Nephron progenitor cell (in vitro differentiated cells): ENCODE measurements at regions not wholly inside any gene's neighbourhood (a gene's known extent, or its start where the extent isn't known, plus 50 kb on each side); places are given as distances from the start of the nearest gene placed in this dataset.

ENCODE experiments used
- DNase-seq: peaks from one replicate; pipeline ENCODE4 v3.0.0; 2021
- H3K27ac Mint-ChIP-seq: 2 replicates; pipeline ENCODE4 v1.8.0; 2021; ENCODE audit warnings: mild to moderate bottlenecking, moderate library complexity, mixed read lengths
- H3K27me3 Mint-ChIP-seq: 2 replicates; pipeline ENCODE4 v1.8.0; 2021; ENCODE audit warnings: mild to moderate bottlenecking, low read depth, mixed read lengths; ENCODE audit not compliant: poor library complexity
- H3K36me3 Mint-ChIP-seq: 2 replicates; pipeline ENCODE4 v1.8.0; 2021; ENCODE audit warnings: low read depth, mixed read lengths
- H3K4me1 Mint-ChIP-seq: 2 replicates; pipeline ENCODE4 v1.8.0; 2021; ENCODE audit warnings: mixed read lengths
- H3K4me3 Mint-ChIP-seq: 2 replicates; pipeline ENCODE4 v1.8.0; 2021; ENCODE audit warnings: mild to moderate bottlenecking, moderate library complexity, mixed read lengths
- H3K9me3 Mint-ChIP-seq: 2 replicates; pipeline ENCODE4 v1.8.0; 2021; ENCODE audit warnings: mild to moderate bottlenecking, moderate library complexity, mixed read lengths
- CTCF ChIP-seq: fragments of 200-600 bp; sonication (generic); IDR thresholded peaks from 2 replicates; pipeline ENCODE4 v1.5.0; 2021; ENCODE audit warnings: antibody characterized with exemption

DNA sequence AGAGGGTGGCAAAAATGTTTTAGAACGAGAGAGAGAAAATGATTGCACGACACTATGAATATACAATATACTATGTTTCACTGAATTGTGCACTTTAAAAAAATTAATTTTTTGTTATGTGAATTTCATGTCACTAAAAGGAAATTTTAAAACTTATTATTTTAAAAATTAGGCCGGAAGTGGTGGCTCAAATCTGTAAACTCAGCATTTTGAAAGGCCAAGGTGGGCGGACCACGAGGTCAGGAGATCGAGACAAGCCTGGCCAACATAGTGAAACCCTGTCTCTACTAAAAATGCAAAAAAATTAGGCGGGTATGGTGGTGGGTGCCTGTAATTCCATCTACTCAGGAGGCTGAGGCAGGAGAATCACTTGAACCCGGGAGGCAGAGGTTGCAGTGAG, 642.5 kb downstream of the XPNPEP1 start:
- Mint-ChIP-seq H3K9me3 (no peaks in the 10 kb centered on the region), H3K36me3 (no peaks in the 10 kb centered on the region), H3K4me3 (no peak overlapping the region), H3K27me3 (peaks cover 7% of the 10 kb centered on the region), H3K4me1 (no peaks in the 10 kb centered on the region), H3K27ac (no peak overlapping the region)
- no peak for DNase-seq
- TF ChIP-seq CTCF: no peak

DNA sequence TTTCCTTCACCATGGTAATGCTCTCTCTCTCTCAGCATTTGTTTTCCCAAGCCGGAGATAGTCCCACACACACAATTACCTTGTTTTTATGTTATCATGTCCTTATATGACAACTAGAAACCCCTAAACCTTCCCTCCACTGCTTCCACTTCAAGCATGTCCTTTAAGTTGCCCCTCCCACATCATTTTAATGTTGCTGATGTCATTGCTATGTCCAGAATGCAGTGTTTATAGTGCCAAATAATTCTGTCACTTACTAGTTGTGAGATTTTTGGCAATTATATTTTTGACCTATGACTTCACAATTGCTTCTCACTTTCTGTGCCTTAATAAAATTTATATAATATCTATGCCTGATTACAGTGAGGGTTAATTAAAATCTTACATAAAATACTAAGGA, 645.9 kb downstream of the XPNPEP1 start:
- peaks cover 3% of the 10 kb centered on the region for H3K27me3 Mint-ChIP-seq
- no peak for TF ChIP-seq CTCF
- H3K27ac Mint-ChIP-seq: no peak overlapping the region
- no peaks in the 10 kb centered on the region for H3K9me3 Mint-ChIP-seq
- no peak overlapping the region for H3K4me3 Mint-ChIP-seq
- DNase-seq: no peak
- H3K36me3 Mint-ChIP-seq: no peaks in the 10 kb centered on the region
- H3K4me1 Mint-ChIP-seq: no peaks in the 10 kb centered on the region

- Mint-ChIP-seq H3K4me3 (no peak overlapping the region), H3K27ac (no peak overlapping the region), H3K27me3 (peaks cover 3% of the 10 kb centered on the region), H3K36me3 (no peaks in the 10 kb centered on the region), H3K4me1 (no peaks in the 10 kb centered on the region), H3K9me3 (no peaks in the 10 kb centered on the region)
- no peak for TF ChIP-seq CTCF
- DNase-seq: no peak
Measured at GRCh38 chr10:109275960-109276359, 647.4 kb downstream of the XPNPEP1 start.

GRCh38 chr10:109274681-109275080, 648.6 kb downstream of the XPNPEP1 start:
- TF ChIP-seq CTCF: no peak
- H3K4me1 Mint-ChIP-seq: no peaks in the 10 kb centered on the region
- H3K27me3 Mint-ChIP-seq: peaks cover 5% of the 10 kb centered on the region
- DNase-seq: no peak
- no peak overlapping the region for H3K27ac Mint-ChIP-seq
- no peaks in the 10 kb centered on the region for H3K36me3 Mint-ChIP-seq
- no peak overlapping the region for H3K4me3 Mint-ChIP-seq
- H3K9me3 Mint-ChIP-seq: no peaks in the 10 kb centered on the region

DNA sequence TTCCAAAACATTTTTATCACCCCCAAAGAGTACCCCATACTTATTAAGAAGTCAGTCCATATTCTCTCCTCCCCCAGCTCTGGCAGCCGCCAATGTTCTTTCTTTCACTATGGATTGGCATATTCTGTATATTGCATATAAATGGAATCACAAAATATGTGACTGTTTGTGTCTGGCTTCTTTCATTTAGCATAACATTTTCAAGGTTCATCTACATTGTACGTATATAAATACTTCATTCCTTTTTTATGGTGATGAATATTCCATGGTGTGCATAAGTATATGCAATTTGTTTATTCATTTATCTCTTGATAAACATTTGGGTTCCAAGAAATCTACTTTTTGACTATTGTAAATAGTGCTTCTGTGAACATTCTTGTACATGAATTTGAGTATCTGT, 653.1 kb downstream of the XPNPEP1 start:
- Mint-ChIP-seq H3K4me1 (no peaks in the 10 kb centered on the region), H3K9me3 (no peaks in the 10 kb centered on the region)

More for the DNA sequence above, 653.1 kb downstream of the XPNPEP1 start:
- peaks cover 6% of the 10 kb centered on the region for H3K27me3 Mint-ChIP-seq
- no peak overlapping the region for H3K27ac Mint-ChIP-seq
- H3K4me3 Mint-ChIP-seq: no peak overlapping the region
- no peak for TF ChIP-seq CTCF
- no peaks in the 10 kb centered on the region for H3K36me3 Mint-ChIP-seq
- DNase-seq: no peak
